Muscle of leg (tissue), 3 donors: ENCODE measurements at regions not wholly inside any gene's neighbourhood (a gene's known extent, or its start where the extent isn't known, plus 50 kb on each side); places are given as distances from the start of the nearest gene placed in this dataset.
A peak's percentile ranks its signal among the peaks of the same experiment; 100 is the strongest.
"Not testable (repeated sequence)": the region's sequence is repeated elsewhere in the genome, so short reads cannot be mapped to it uniquely, and the experiment has no call there.

Experiments used
- DNase-seq: peaks from one replicate; pipeline ENCODE4 v3.0.0; 2013
- H3K27ac ChIP-seq: one replicate; pipeline ENCODE4 v1.5.1; 2013; ENCODE audit warnings: mild to moderate bottlenecking, low read length, control low read depth
- H3K27me3 ChIP-seq: one replicate; pipeline ENCODE4 v1.6.1; 2013; ENCODE audit warnings: low read length; ENCODE audit not compliant: control insufficient read depth, insufficient read depth
- H3K36me3 ChIP-seq: one replicate; pipeline ENCODE4 v1.6.1; 2013; ENCODE audit warnings: low read length; ENCODE audit not compliant: control insufficient read depth, insufficient read depth
- H3K4me1 ChIP-seq: one replicate; pipeline ENCODE4 v1.6.1; 2013; ENCODE audit warnings: low read length; ENCODE audit not compliant: control insufficient read depth, insufficient read depth
- H3K4me3 ChIP-seq: one replicate; pipeline ENCODE4 v1.5.1; 2013; ENCODE audit warnings: low read length, control low read depth
- H3K9me3 ChIP-seq: replicated peaks from 2 replicates; pipeline ENCODE4 v1.6.1; 2013; ENCODE audit warnings: low read depth, low read length; ENCODE audit not compliant: control insufficient read depth
- whole genome bisulfite sequencing: methylation state at CpG from one replicate; pipeline ENCODE4 v1.1.5; 2013; ENCODE audit warnings: missing lambda C conversion rate; ENCODE audit not compliant: insufficient coverage; 5-methylcytosine and 5-hydroxymethylcytosine counted together

GRCh38 chr13:54373211-54373610 lies 1344.6 kb downstream of the OLFM4 start:
- no peaks in the 10 kb centered on the region for H3K4me1 ChIP-seq

GRCh38 chr13:54379461-54379860 lies 1350.8 kb downstream of the OLFM4 start:
- no peaks in the 10 kb centered on the region for H3K36me3 ChIP-seq
- no peak overlapping the region for H3K4me3 ChIP-seq
- WGBS: 83% methylated on average over 1 of the region's 2 CpGs
- H3K9me3 ChIP-seq: no peaks in the 10 kb centered on the region
- H3K27ac ChIP-seq: no peak overlapping the region
- no peaks in the 10 kb centered on the region for H3K27me3 ChIP-seq
- H3K4me1 ChIP-seq: no peaks in the 10 kb centered on the region
- no peak for DNase-seq

More at GRCh38 chr13:54373211-54373610, 1344.6 kb downstream of the OLFM4 start:
- no peak for DNase-seq
- H3K27me3 ChIP-seq: no peaks in the 10 kb centered on the region
- no peaks in the 10 kb centered on the region for H3K9me3 ChIP-seq
- no CpG with 5 or more reads among the region's 1 CpG for WGBS
- no peak overlapping the region for H3K27ac ChIP-seq
- H3K4me3 ChIP-seq: no peak overlapping the region
- H3K36me3 ChIP-seq: no peaks in the 10 kb centered on the region

- no peak for DNase-seq
- no peak overlapping the region for H3K4me3 ChIP-seq
- WGBS: no CpG with 5 or more reads among the region's 2 CpGs
- no peaks in the 10 kb centered on the region for H3K27me3 ChIP-seq
- H3K27ac ChIP-seq: no peak overlapping the region
- no peaks in the 10 kb centered on the region for H3K36me3 ChIP-seq
- no peaks in the 10 kb centered on the region for H3K4me1 ChIP-seq
- no peaks in the 10 kb centered on the region for H3K9me3 ChIP-seq
Observed at GRCh38 chr13:54383604-54384003, 1355.0 kb downstream of the OLFM4 start.

GRCh38 chr13:54387625-54388024 lies 1359.0 kb downstream of the OLFM4 start:
- Histone ChIP-seq H3K27me3 (no peaks in the 10 kb centered on the region), H3K4me1 (no peaks in the 10 kb centered on the region), H3K9me3 (no peaks in the 10 kb centered on the region), H3K36me3 (no peaks in the 10 kb centered on the region), H3K27ac (no peak overlapping the region), H3K4me3 (no peak overlapping the region)
- DNase-seq: no peak

GRCh38 chr13:54390841-54391240 lies 1362.2 kb downstream of the OLFM4 start:
- Histone ChIP-seq H3K27me3 (no peaks in the 10 kb centered on the region), H3K9me3 (no peaks in the 10 kb centered on the region), H3K4me3 (no peak overlapping the region), H3K36me3 (no peaks in the 10 kb centered on the region), H3K4me1 (no peaks in the 10 kb centered on the region), H3K27ac (no peak overlapping the region)
- DNase-seq: no peak
- WGBS: 100% methylated on average over 1 of the region's 2 CpGs

- no peaks in the 10 kb centered on the region for H3K36me3 ChIP-seq
- no peaks in the 10 kb centered on the region for H3K27me3 ChIP-seq
- no peak overlapping the region for H3K4me3 ChIP-seq
- no peak for DNase-seq
- H3K27ac ChIP-seq: no peak overlapping the region
- H3K9me3 ChIP-seq: no peaks in the 10 kb centered on the region
- 39% methylated on average over 3 of the region's 7 CpGs for WGBS
- H3K4me1 ChIP-seq: no peaks in the 10 kb centered on the region
Observed at GRCh38 chr13:54394085-54394700, 1365.6 kb downstream of the OLFM4 start.

- no peaks in the 10 kb centered on the region for H3K9me3 ChIP-seq
- H3K4me3 ChIP-seq: no peak overlapping the region
- WGBS: 75% methylated on average over 1 of the region's 6 CpGs
- no peaks in the 10 kb centered on the region for H3K36me3 ChIP-seq
- no peaks in the 10 kb centered on the region for H3K27me3 ChIP-seq
- H3K27ac ChIP-seq: no peak overlapping the region
- no peaks in the 10 kb centered on the region for H3K4me1 ChIP-seq
- DNase-seq: no peak
Observed at GRCh38 chr13:54394908-54395307, 1366.3 kb downstream of the OLFM4 start.

GRCh38 chr13:54402495-54402894 lies 1373.9 kb downstream of the OLFM4 start:
- H3K27me3 ChIP-seq: no peaks in the 10 kb centered on the region

GRCh38 chr13:54415753-54416366 lies 1387.2 kb downstream of the OLFM4 start:
- WGBS: 78% methylated on average over 4 of the region's 6 CpGs
- Histone ChIP-seq H3K4me3 (no peak overlapping the region), H3K9me3 (no peaks in the 10 kb centered on the region), H3K27me3 (no peaks in the 10 kb centered on the region), H3K36me3 (no peaks in the 10 kb centered on the region), H3K27ac (no peak overlapping the region), H3K4me1 (no peaks in the 10 kb centered on the region)
- no peak for DNase-seq

More at GRCh38 chr13:54402495-54402894, 1373.9 kb downstream of the OLFM4 start:
- Histone ChIP-seq H3K27ac (no peak overlapping the region), H3K4me3 (no peak overlapping the region), H3K9me3 (peaks cover 3% of the 10 kb centered on the region), H3K4me1 (no peaks in the 10 kb centered on the region), H3K36me3 (no peaks in the 10 kb centered on the region)
- DNase-seq: no peak
- no CpG with 5 or more reads among the region's 1 CpG for WGBS

- not testable (repeated sequence) for H3K9me3 ChIP-seq
- peak; percentile 1 for DNase-seq
- WGBS: 82% methylated on average over 10 of the region's 15 CpGs
Observed at GRCh38 chr13:54422946-54423345, 1394.3 kb downstream of the OLFM4 start.

GRCh38 chr13:54424344-54424743 lies 1395.7 kb downstream of the OLFM4 start:
- DNase-seq: no peak
- WGBS: 100% methylated on average over 1 of the region's 2 CpGs
- no peaks in the 10 kb centered on the region for H3K27me3 ChIP-seq
- H3K4me3 ChIP-seq: no peak overlapping the region
- H3K36me3 ChIP-seq: no peaks in the 10 kb centered on the region
- H3K9me3 ChIP-seq: no peaks in the 10 kb centered on the region
- H3K27ac ChIP-seq: no peak overlapping the region
- no peaks in the 10 kb centered on the region for H3K4me1 ChIP-seq

More at GRCh38 chr13:54422946-54423345, 1394.3 kb downstream of the OLFM4 start:
- H3K27me3 ChIP-seq, H3K4me3 ChIP-seq, H3K4me1 ChIP-seq, H3K36me3 ChIP-seq, H3K27ac ChIP-seq: not testable (repeated sequence)
